Erythroblast (primary cell): ENCODE measurements at regions not wholly inside any gene's neighbourhood (a gene's known extent, or its start where the extent isn't known, plus 50 kb on each side); places are given as distances from the start of the nearest gene placed in this dataset.

Experiments used
- GATA1 ChIP-seq: IDR thresholded peaks from 2 replicates; pipeline ENCODE4 v1.6.1; 2011; ENCODE audit warnings: low read depth, mild to moderate bottlenecking, control low read depth, low read length, moderate library complexity
- POLR2A ChIP-seq: IDR thresholded peaks from 2 replicates; pipeline ENCODE4 v1.6.1; 2011; ENCODE audit warnings: mild to moderate bottlenecking, low read length

GRCh38 chr7:19247017-19247416 lies 101.8 kb upstream of the FERD3L start:
- TF ChIP-seq POLR2A (no peak), GATA1 (no peak)
